Stromal cell of bone marrow (primary cell): ENCODE measurements at regions not wholly inside any gene's neighbourhood (a gene's known extent, or its start where the extent isn't known, plus 50 kb on each side); places are given as distances from the start of the nearest gene placed in this dataset.
"Not testable (repeated sequence)": the region's sequence is repeated elsewhere in the genome, so short reads cannot be mapped to it uniquely, and the experiment has no call there.

ENCODE experiments used
- DNase-seq: peaks from one replicate; pipeline ENCODE4 v3.0.0-alpha.2; 2012; ENCODE audit warnings: low read depth

- DNase-seq, result no peak
Measured at GRCh38 chr1:194919146-194919545, 1689.1 kb downstream of the KCNT2 start.

- no peak for DNase-seq
Measured at GRCh38 chr1:194917769-194918168, 1690.5 kb downstream of the KCNT2 start.

GRCh38 chr1:194908643-194909042, 1699.6 kb downstream of the KCNT2 start:
- DNase-seq, result no peak

DNA sequence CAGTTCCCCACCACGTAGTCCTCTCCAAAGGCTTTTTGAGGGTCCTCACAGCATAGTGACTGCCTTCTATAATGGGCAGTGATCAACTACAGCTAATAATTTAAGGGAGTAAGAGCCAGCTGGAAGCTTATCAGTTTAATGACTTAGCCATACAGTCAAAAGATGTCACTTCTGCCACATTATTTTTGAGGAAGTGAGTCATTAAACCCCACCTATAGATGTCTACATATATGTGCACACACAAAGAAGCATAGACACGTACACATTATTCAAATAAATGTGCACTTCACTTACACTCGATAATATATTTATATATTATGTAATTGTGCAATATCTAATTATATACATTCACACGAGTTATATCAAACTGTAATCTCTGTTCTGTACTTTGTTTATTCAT, 1704.7 kb downstream of the KCNT2 start:
- DNase-seq, result no peak

- DNase-seq, result no peak
Measured at GRCh38 chr1:194889310-194889709, 1702.9 kb upstream of the B3GALT2 start.

GRCh38 chr1:194870860-194871259, 1684.4 kb upstream of the B3GALT2 start:
- no peak for DNase-seq

DNA sequence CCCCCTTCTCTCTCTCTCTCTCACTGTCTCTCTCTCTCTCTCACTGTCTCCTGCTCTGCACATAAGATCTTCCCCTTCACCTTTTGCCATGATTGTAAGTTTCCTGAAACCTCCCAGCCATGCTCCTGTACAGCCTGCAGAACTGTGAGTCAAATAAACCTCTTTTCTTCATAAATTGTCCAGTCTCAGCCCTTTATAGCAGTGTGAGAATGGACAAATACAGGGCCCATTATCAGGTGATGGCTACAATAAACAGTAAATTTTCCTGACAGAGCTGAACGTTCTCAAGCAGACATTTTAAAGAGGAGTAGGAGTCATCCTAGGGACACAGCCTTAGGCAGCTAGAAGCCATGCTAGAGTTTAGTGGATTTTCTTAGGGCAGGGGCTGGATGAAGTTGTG, 1679.7 kb upstream of the B3GALT2 start:
- DNase-seq, result no peak

- no peak for DNase-seq
Measured at GRCh38 chr1:194865383-194865782, 1679.0 kb upstream of the B3GALT2 start.

DNA sequence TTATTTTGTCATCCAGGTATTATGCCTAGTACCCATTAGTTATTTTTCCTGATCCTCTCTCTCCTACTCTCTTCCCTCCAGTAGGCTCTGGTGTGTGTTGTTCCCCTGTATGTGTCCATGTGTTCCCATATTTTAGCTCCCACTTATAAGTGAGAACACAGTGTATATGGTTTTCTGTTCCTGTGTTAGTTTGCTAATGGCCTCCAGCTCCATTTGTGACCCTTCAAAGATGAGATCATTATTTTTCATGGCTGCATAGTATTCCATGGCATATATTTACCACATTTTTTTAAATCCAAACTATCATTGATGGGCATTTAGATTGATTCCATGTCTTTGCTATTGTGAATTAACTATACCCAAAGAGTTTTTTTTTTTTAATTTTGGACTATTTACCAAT, 1675.7 kb upstream of the B3GALT2 start:
- no peak for DNase-seq

DNA sequence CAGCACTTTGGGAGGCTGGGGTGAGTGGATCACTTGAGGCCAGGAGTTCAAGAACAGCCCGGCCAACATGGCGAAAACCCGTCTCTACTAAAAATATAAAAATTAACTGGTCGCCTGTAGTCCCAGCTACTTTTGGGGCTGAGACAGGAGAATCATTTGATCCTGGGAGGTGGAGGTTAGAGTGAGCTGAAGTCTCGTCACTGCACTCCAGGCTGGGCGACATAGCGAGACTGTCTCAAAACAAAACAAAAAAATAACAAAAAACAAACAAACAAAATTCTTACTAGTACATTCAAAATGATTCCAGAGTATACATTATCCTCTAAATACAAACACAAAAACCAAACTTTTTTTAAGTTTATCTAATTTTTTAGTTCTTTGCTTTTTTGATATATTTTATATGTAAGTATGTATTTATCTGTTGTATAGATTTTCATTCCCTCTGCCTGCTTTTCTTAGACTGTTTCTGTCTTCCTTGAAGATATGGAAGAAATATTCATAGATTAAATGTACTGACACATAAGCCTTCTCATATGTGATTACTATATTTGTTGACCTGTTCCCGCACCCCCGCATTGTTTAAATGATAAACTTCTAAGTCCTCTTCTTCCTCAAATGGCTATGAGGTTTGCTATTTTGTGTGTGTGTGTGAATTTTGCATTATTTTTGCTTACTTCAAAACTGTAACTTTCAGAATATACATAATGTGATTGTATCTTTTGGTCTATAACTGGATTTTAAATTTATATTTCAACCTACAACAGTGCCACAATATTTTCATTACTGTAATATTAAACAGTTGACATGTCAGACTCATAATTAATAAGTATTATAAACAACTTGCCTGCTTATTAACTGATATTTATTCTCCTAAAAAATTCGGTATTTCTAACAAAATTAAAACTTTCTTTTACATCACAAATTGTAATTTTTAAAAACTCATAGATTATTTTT, 1674.1 kb upstream of the B3GALT2 start:
- no peak for DNase-seq

GRCh38 chr1:194859481-194860154, 1673.2 kb upstream of the B3GALT2 start:
- DNase-seq, result not testable (repeated sequence)

GRCh38 chr1:194858811-194859480, 1672.5 kb upstream of the B3GALT2 start:
- not testable (repeated sequence) for DNase-seq

DNA sequence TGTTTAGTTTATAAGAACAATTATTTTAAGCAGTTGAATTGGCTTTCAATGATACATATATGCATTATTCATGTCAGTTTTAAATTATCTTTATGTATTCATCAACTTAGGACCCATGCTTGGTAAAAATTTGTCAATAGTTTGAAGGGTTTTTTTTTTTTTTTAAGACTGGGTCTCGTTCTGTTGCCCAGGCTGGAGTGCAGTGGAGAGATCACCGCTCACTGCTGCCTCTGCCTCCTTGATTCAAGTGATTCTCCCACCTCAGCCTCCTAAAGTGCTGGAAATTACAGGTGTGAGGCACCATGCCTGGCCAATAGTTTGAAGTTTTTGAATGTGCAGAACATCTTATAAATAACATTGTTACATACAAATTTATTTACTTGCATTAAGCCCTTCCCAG, 1671.0 kb upstream of the B3GALT2 start:
- no peak for DNase-seq

DNA sequence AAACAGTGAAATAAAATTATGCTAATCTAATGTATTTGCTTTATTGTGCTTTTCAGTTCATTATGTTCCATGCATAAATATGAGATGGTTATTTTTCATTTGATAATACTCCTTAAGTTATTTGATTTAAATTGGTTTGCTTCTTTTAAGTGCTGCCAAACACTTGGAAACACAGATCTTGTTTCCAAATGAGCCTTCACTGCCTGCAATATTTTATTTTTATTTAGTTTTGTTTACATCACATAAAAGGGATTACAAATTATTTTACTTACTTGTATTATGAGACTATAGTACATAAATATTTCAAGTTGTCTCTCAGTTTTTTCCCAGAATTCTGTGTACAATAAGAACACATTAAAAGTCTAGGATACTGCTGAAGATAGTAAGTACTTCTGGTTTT, 1662.4 kb upstream of the B3GALT2 start:
- no peak for DNase-seq

GRCh38 chr1:194846488-194846887, 1660.1 kb upstream of the B3GALT2 start:
- no peak for DNase-seq

DNA sequence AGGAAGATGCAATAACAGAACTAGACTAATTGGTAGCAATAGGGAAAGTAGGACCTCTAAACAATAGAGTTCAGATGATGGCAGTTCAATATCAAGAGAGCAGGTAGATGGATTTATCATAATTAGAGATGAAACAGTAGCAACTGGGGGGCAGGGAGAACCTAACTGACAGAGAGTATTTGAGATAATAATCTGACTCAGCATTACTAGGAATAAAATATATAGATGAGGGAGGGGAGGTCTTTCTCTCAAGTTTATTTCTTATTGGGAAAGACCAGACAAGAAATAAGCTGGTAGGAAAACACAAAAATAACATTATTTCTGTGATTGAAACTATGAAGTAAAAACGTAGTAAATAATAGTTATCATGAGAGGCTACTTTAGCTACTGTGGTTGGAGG, 1656.7 kb upstream of the B3GALT2 start:
- no peak for DNase-seq

DNA sequence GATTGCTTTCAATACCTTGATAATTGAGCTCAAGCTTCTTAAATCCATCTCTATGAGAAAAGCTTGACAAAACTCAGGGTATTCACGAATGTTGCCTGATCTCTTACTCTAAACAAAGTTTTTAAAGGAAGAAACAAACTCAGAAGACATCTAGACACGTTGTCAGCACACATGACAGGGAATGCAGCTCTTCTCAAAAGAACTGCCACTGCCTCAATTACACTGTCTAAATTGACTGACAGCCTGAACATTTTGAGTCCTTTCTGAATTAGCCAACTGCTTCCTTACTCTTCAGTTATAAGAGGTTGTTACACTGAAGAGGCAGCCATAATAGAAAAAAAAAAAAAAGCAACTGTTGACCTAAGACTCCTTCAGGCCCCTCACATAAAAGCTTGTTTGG, 1646.7 kb upstream of the B3GALT2 start:
- no peak for DNase-seq

- DNase-seq, result not testable (repeated sequence)
Measured at GRCh38 chr1:194831595-194831994, 1645.2 kb upstream of the B3GALT2 start.

GRCh38 chr1:194830387-194830786, 1644.0 kb upstream of the B3GALT2 start:
- DNase-seq, result no peak

DNA sequence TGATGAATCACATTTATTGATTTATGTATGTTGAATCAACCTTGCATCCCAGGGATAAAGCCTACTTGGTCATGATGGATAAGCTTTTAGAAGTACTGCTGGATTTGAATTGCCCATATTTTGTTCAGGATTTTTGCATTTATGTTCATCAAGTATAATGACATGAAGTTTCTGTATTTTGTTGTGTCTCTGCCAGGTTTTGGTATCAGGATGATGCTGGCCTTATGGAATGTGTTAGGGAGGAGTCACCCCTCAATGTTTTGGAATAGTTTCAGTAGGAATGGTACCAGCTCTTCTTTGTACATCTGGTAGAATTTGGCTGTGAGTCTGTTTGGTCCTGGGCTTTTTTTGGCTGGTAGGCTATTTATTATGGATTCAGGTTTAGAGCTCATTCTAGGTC, 1643.1 kb upstream of the B3GALT2 start:
- DNase-seq, result no peak

DNA sequence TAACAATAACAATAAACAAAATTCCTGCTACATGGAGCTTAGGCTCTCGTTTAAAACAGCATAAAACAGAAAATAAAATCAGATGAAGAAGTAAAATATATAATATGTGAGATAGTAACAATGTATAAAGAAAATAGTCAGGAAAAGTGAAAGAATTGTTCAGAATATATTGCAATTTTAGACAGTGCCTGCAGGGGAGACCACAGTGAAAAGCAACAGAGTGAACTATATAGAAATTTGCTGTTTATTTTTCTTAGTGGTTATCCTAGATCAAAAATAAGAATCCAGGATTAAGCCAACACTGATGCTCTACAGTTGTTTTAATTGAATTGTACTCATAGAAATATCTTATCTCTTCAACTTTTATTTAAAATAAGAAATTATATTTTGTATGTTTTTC, 1639.0 kb upstream of the B3GALT2 start:
- DNase-seq, result no peak

- no peak for DNase-seq
Measured at GRCh38 chr1:194821091-194821490, 1634.7 kb upstream of the B3GALT2 start.

GRCh38 chr1:194818674-194819073, 1632.3 kb upstream of the B3GALT2 start:
- no peak for DNase-seq
